B cell (primary cell): ENCODE measurements at regions not wholly inside any gene's neighbourhood (a gene's known extent, or its start where the extent isn't known, plus 50 kb on each side); places are given as distances from the start of the nearest gene placed in this dataset.

Experiments
- ATAC-seq: fragments of 200-7000 bp; cut with Tn5 transposase; one replicate; pipeline ENCODE4 v1.10.0; 2021; ENCODE audit warnings: low read depth, mild to moderate bottlenecking, moderate number of reproducible peaks, moderate library complexity
- CTCF ChIA-PET: fragments of 350-600 bp; sonication (Branson Sonifier 250); formaldehyde crosslinking; loops from one replicate; lab custom pipeline; 2021; ENCODE audit warnings: antibody characterized with exemption, inconsistent platforms; lab: Charles Lee
- POLR2A ChIA-PET: fragments of 350-600 bp; sonication (Branson Sonifier 250); formaldehyde crosslinking; loops from one replicate; lab custom pipeline; 2021; ENCODE audit warnings: antibody characterized with exemption; lab: Charles Lee
- DNase-seq: peaks from one replicate; pipeline ENCODE4 v3.0.0; 2013
- H2AFZ ChIP-seq: 2 replicates; pipeline ENCODE4 v1.6.1; 2012; ENCODE audit warnings: mild to moderate bottlenecking, low read depth, low read length; ENCODE audit not compliant: insufficient read depth, poor library complexity, severe bottlenecking
- H3K27ac ChIP-seq, 2 donors: 1 replicate in 1 of 2; 2 replicates in 1 of 2; pipeline ENCODE4 v1.5.1; 2012 to 2013; ENCODE audit warnings: low read length in 2 of 2, mild to moderate bottlenecking in 2 of 2, moderate library complexity in 1 of 2
- H3K27me3 ChIP-seq, 4 experiments: fragments of 200-600 bp in 1 of 4; sonication (generic) in 1 of 4; replicated peaks in 1 of 4; 1 replicate in 2 of 4; 2 replicates in 2 of 4; pipeline versions ENCODE4 v1.6.1 to v1.7.0; 2013 to 2016; ENCODE audit warnings: low read length in 3 of 4, mild to moderate bottlenecking in 2 of 4, mixed read lengths in 1 of 4, moderate library complexity in 1 of 4; ENCODE audit not compliant: insufficient read depth in 4 of 4, control insufficient read depth in 3 of 4; ENCODE audit errors: control extremely low read depth in 1 of 4
- H3K36me3 ChIP-seq, 2 experiments: replicated peaks in 1 of 2; 1 replicate in 1 of 2; 2 replicates in 1 of 2; pipeline versions ENCODE4 v1.6.1 to v1.7.1; 2013; ENCODE audit warnings: low read length in 1 of 2; ENCODE audit not compliant: insufficient read depth in 2 of 2, control insufficient read depth in 1 of 2; ENCODE audit errors: control extremely low read depth in 1 of 2, extremely low read depth in 1 of 2
- H3K4me1 ChIP-seq, 2 donors: fragments of 200-600 bp in 1 of 2; sonication (generic) in 1 of 2; 1 replicate in 1 of 2; 2 replicates in 1 of 2; pipeline versions ENCODE4 v1.5.1 to v1.6.1; 2013 to 2017; ENCODE audit warnings: low read length in 2 of 2; ENCODE audit not compliant: control insufficient read depth in 2 of 2, insufficient read depth in 2 of 2
- H3K4me2 ChIP-seq: replicated peaks from 2 replicates; pipeline ENCODE3; 2012; ENCODE audit warnings: mild to moderate bottlenecking, low read depth, low read length; ENCODE audit not compliant: poor library complexity, severe bottlenecking
- H3K4me3 ChIP-seq, 5 experiments: fragments of 200-600 bp in 1 of 5; sonication (generic) in 1 of 5; 1 replicate in 3 of 5; 2 replicates in 2 of 5; pipeline versions ENCODE4 v1.5.1 to v1.7.0; 2011 to 2016; ENCODE audit warnings: low read length in 4 of 5, mild to moderate bottlenecking in 4 of 5, low read depth in 2 of 5, control low read depth in 1 of 5, moderate library complexity in 1 of 5; ENCODE audit not compliant: insufficient read depth in 1 of 5; ENCODE audit errors: control extremely low read depth in 1 of 5, extremely low read depth in 1 of 5
- H3K79me2 ChIP-seq: fragments of 200-600 bp; sonication (generic); one replicate; pipeline ENCODE4 v1.6.0; 2016; ENCODE audit warnings: low read length; ENCODE audit not compliant: control insufficient read depth, insufficient read depth
- H3K9ac ChIP-seq: fragments of 200-600 bp; sonication (generic); 2 replicates; pipeline ENCODE4 v1.6.1; 2017; ENCODE audit warnings: mild to moderate bottlenecking, low read length, moderate library complexity
- H3K9me3 ChIP-seq, 3 donors: one replicate each; pipeline versions ENCODE4 v1.6.1 to v1.7.1; 2013; ENCODE audit warnings: low read length in 2 of 3; ENCODE audit not compliant: control insufficient read depth in 2 of 3, insufficient read depth in 1 of 3; ENCODE audit errors: control extremely low read depth in 1 of 3
- H4K20me1 ChIP-seq: 2 replicates; pipeline ENCODE4 v1.6.0; 2012; ENCODE audit warnings: mild to moderate bottlenecking, low read length; ENCODE audit not compliant: insufficient read depth, control insufficient read depth, poor library complexity, severe bottlenecking
- H3K27ac Mint-ChIP-seq: one replicate; pipeline ENCODE4 v1.8.0; 2021; ENCODE audit warnings: mixed read lengths
- H3K27me3 Mint-ChIP-seq: one replicate; pipeline ENCODE4 v1.8.0; 2021; ENCODE audit warnings: mixed read lengths
- H3K4me1 Mint-ChIP-seq: one replicate; pipeline ENCODE4 v1.8.0; 2021; ENCODE audit warnings: mixed read lengths
- H3K4me3 Mint-ChIP-seq: one replicate; pipeline ENCODE4 v1.8.0; 2021; ENCODE audit warnings: mixed read lengths
- H3K9me3 Mint-ChIP-seq: one replicate; pipeline ENCODE4 v1.8.0; 2022; ENCODE audit warnings: mixed read lengths; ENCODE audit not compliant: insufficient read depth
- CTCF ChIP-seq: fragments of 200-600 bp; IDR thresholded peaks from one replicate; pipeline ENCODE4 v1.8.0; 2022; ENCODE audit warnings: antibody characterized with exemption, mild to moderate bottlenecking
- EZH2 ChIP-seq: IDR thresholded peaks from 2 replicates; pipeline ENCODE4 v1.6.1; 2012; ENCODE audit warnings: borderline replicate concordance, low read depth, mild to moderate bottlenecking, moderate library complexity, low read length; ENCODE audit not compliant: insufficient read depth, poor library complexity, severe bottlenecking
- WGBS: methylation state at CpG from one replicate; pipeline ENCODE4 v1.1.5; 2013; ENCODE audit warnings: missing lambda C conversion rate; ENCODE audit not compliant: insufficient coverage; 5-methylcytosine and 5-hydroxymethylcytosine counted together
- intact Hi-C: fragments of 100-400 bp; cut with micrococcal nuclease; formaldehyde crosslinking; loops from one replicate; pipeline ENCODE4 v1.10.0; 2022

- H3K4me3 Mint-ChIP-seq, result no peak overlapping the region
- Histone ChIP-seq H3K27ac (no peak overlapping the region), H3K9ac (no peak overlapping the region), H3K4me1 (no peaks in the 10 kb centered on the region), H3K4me2 (no peak overlapping the region), H3K27me3 (no peaks in the 10 kb centered on the region), H3K79me2 (no peaks in the 10 kb centered on the region), H2AFZ (no peak overlapping the region), H4K20me1 (no peaks in the 10 kb centered on the region), H3K9me3 (peaks cover 0 to 15% (median 0%) of the 10 kb centered on the region in 3 donors), H3K4me3 (no peak overlapping the region), H3K36me3 (no peaks in the 10 kb centered on the region)
- H3K9me3 Mint-ChIP-seq, result no peaks in the 10 kb centered on the region
- intact Hi-C loops, result no loop called here
- WGBS, result no CpG with 5 or more reads among the region's 2 CpGs
- POLR2A ChIA-PET, result no interaction called here
- no peak for TF ChIP-seq EZH2
- no peak for TF ChIP-seq CTCF
- H3K4me1 Mint-ChIP-seq, result no peaks in the 10 kb centered on the region
- ATAC-seq (no peak), DNase-seq (no peak)
- no peak overlapping the region for H3K27ac Mint-ChIP-seq
- no peaks in the 10 kb centered on the region for H3K27me3 Mint-ChIP-seq
- CTCF ChIA-PET, result no interaction called here
Observed at GRCh38 chr17:72182371-72182873, 61.6 kb downstream of the SOX9 start.

- no peaks in the 10 kb centered on the region for H3K9me3 Mint-ChIP-seq
- no peaks in the 10 kb centered on the region for H3K4me1 ChIP-seq
- TF ChIP-seq EZH2 (no peak), CTCF (no peak)
- no peak overlapping the region for H2AFZ ChIP-seq
- no peaks in the 10 kb centered on the region for H4K20me1 ChIP-seq
- no peaks in the 10 kb centered on the region for H3K27me3 ChIP-seq
- no peak overlapping the region for H3K4me3 Mint-ChIP-seq
- H3K27me3 Mint-ChIP-seq, result no peaks in the 10 kb centered on the region
- H3K4me1 Mint-ChIP-seq, result no peaks in the 10 kb centered on the region
- no peak overlapping the region for H3K4me3 ChIP-seq
- H3K79me2 ChIP-seq, result no peaks in the 10 kb centered on the region
- ChIA-PET CTCF (no interaction called here), POLR2A (no interaction called here)
- H3K27ac ChIP-seq, result no peak overlapping the region
- no peaks in the 10 kb centered on the region for H3K36me3 ChIP-seq
- WGBS, result 89% methylated on average over 4 of the region's 4 CpGs
- H3K9ac ChIP-seq, result no peak overlapping the region
- H3K4me2 ChIP-seq, result no peak overlapping the region
- H3K27ac Mint-ChIP-seq, result no peak overlapping the region
- peaks cover 0 to 18% (median 0%) of the 10 kb centered on the region in 3 donors for H3K9me3 ChIP-seq
- DNase-seq (no peak), ATAC-seq (no peak)
- intact Hi-C loops, result no loop called here
Observed at GRCh38 chr17:72183194-72183685, 62.4 kb downstream of the SOX9 start.
